Epithelial cell of esophagus (primary cell): ENCODE measurements at regions not wholly inside any gene's neighbourhood (a gene's known extent, or its start where the extent isn't known, plus 50 kb on each side); places are given as distances from the start of the nearest gene placed in this dataset.

Experiments
- DNase-seq: peaks from one replicate; pipeline ENCODE4 v3.0.0; 2010; ENCODE audit warnings: low read depth
- H3K4me3 ChIP-seq: 2 replicates; pipeline ENCODE4 v1.5.1; 2011; ENCODE audit warnings: mild to moderate bottlenecking, low read length, control low read depth
- TF ChIP-seq, protein P1 (sequence below): IDR thresholded peaks from 2 replicates; pipeline ENCODE4 v1.5.1; 2011; ENCODE audit warnings: low read depth, mild to moderate bottlenecking, low read length, control low read depth, inconsistent platforms; ENCODE audit not compliant: insufficient read depth; ENCODE audit errors: missing control alignments

DNA sequence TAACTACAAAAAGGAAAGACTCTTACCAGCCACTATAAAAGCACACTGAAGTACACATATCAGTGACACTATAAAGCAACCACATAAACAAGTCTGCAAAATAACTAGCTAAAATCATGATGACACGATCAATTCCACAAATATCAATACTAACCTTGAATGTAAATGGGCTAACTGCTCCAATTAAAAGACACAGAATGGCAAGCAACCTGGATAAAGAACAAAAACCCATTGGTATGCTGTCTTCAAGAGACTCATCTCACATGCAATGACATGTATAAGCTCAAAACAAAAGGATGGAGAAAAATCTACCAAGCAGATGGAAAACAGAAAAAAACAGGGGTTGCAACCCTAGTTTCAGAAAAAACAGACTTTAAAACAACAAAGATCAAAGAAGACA, 59.7 kb upstream of the LYPLAL1 start:
- TF ChIP-seq, protein P1, sequence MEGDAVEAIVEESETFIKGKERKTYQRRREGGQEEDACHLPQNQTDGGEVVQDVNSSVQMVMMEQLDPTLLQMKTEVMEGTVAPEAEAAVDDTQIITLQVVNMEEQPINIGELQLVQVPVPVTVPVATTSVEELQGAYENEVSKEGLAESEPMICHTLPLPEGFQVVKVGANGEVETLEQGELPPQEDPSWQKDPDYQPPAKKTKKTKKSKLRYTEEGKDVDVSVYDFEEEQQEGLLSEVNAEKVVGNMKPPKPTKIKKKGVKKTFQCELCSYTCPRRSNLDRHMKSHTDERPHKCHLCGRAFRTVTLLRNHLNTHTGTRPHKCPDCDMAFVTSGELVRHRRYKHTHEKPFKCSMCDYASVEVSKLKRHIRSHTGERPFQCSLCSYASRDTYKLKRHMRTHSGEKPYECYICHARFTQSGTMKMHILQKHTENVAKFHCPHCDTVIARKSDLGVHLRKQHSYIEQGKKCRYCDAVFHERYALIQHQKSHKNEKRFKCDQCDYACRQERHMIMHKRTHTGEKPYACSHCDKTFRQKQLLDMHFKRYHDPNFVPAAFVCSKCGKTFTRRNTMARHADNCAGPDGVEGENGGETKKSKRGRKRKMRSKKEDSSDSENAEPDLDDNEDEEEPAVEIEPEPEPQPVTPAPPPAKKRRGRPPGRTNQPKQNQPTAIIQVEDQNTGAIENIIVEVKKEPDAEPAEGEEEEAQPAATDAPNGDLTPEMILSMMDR: no peak
- no peak for DNase-seq

DNA sequence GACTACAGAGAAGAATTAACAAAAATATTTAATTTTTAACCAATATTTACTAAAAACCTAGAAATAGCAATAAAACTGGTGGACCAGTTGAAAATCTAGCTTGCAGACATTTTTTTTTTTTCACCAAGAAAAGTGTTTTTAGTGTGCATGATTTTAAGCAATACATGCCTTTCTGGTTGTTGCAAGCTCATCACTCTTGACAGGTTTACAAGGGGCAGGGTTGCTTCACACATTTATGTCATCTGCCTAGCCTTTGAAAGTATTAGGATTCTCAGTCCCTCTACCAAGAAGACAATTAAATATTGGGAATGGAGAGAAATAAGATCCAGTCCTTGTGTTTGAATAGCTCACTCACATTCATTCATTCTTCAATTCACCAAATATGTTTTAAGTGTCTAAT, 53.8 kb upstream of the LYPLAL1 start:
- DNase-seq: peak; percentile 12
- TF ChIP-seq, protein P1: no peak
- no peak overlapping the region for H3K4me3 ChIP-seq

More for the DNA sequence above, 59.7 kb upstream of the LYPLAL1 start:
- no peak overlapping the region for H3K4me3 ChIP-seq

DNA sequence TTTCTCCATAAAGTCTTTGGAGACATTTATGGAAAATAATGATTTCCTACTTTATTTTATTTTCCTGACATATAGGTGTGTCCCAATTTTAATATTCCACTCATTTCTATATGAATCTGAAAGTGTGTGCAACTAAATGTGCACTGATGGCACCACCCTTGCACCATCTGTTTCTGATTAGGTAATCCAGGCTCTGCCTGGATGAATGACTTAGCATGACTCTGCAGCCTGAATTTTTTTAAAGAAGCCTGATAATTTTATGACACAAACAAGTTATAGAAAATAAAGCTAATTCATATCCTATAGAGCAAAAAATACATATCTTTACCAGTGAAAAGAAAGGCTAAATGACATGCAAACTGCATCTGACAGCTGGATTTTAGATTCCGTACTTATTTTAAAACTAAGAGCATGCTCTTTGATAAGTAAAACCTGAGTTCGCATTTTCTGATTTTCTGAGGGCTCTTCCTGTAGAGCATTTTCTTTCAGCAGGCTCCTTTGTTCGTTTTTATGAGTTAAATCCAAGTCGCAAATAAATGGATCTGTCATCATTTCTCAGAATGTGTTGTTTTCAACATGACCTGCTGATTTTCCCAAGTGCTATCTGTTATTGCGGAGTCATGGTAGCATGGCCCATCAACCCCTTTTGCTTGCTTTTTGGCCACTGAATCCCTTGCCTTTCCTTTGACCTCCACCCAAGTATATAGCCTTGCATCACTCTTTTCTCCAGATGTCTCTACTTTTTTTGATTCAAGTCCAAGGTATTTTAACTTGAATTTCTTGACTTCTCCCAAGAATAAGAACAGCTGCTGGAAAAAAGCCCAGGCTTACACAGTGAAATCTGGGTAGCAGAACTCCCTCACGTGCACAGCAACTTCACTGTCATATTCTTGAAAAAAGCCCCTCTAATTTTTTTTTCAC, 52.8 kb upstream of the LYPLAL1 start:
- peak; percentile 50 for DNase-seq

GRCh38 chr1:219121679-219122078, 52.0 kb upstream of the LYPLAL1 start:
- DNase-seq: no peak
- H3K4me3 ChIP-seq: no peak overlapping the region
- TF ChIP-seq, protein P1: no peak

More for the DNA sequence above, 52.8 kb upstream of the LYPLAL1 start:
- H3K4me3 ChIP-seq: no peak overlapping the region
- TF ChIP-seq, protein P1: no peak

GRCh38 chr1:219123036-219123435, 50.6 kb upstream of the LYPLAL1 start:
- DNase-seq: no peak
- H3K4me3 ChIP-seq: no peak overlapping the region

More at GRCh38 chr1:219123036-219123435, 50.6 kb upstream of the LYPLAL1 start:
- TF ChIP-seq, protein P1: no peak
